GM18858 (cell line): ENCODE measurements at regions not wholly inside any gene's neighbourhood (a gene's known extent, or its start where the extent isn't known, plus 50 kb on each side); places are given as distances from the start of the nearest gene placed in this dataset.
A peak's percentile ranks its signal among the peaks of the same experiment; 100 is the strongest.

ENCODE experiments used
- ATAC-seq: cut with Tn5 transposase; IDR thresholded peaks from one replicate; pipeline ENCODE4 v1.9.1; 2021; ENCODE audit not compliant: unreplicated experiment

GRCh38 chr7:19455623-19456022, 253.2 kb downstream of the POLR1F start:
- ATAC-seq: no peak

GRCh38 chr7:19448091-19448490, 260.7 kb downstream of the POLR1F start:
- no peak for ATAC-seq

GRCh38 chr7:19442016-19442785, 266.6 kb downstream of the POLR1F start:
- no peak for ATAC-seq

GRCh38 chr7:19439517-19439916, 269.3 kb downstream of the POLR1F start:
- ATAC-seq: no peak

- ATAC-seq: no peak
These were observed 271.4 kb downstream of the POLR1F start for GRCh38 chr7:19437446-19437845.

- ATAC-seq: no peak
These were observed 280.9 kb downstream of the POLR1F start for GRCh38 chr7:19427944-19428343.

- ATAC-seq: no peak
These were observed 276.6 kb upstream of the FERD3L start for GRCh38 chr7:19421861-19422260.

GRCh38 chr7:19417231-19417630, 272.0 kb upstream of the FERD3L start:
- ATAC-seq: no peak

GRCh38 chr7:19415123-19415522, 269.9 kb upstream of the FERD3L start:
- ATAC-seq: no peak

GRCh38 chr7:19413443-19413965, 268.3 kb upstream of the FERD3L start:
- no peak for ATAC-seq

- no peak for ATAC-seq
These were observed 265.5 kb upstream of the FERD3L start for GRCh38 chr7:19410691-19411090.

GRCh38 chr7:19410106-19410505, 264.9 kb upstream of the FERD3L start:
- no peak for ATAC-seq

GRCh38 chr7:19408706-19409220, 263.5 kb upstream of the FERD3L start:
- no peak for ATAC-seq

GRCh38 chr7:19407270-19407669, 262.0 kb upstream of the FERD3L start:
- no peak for ATAC-seq

- no peak for ATAC-seq
These were observed 260.3 kb upstream of the FERD3L start for GRCh38 chr7:19405541-19405940.

- ATAC-seq: no peak
These were observed 259.7 kb upstream of the FERD3L start for GRCh38 chr7:19404912-19405329.

GRCh38 chr7:19403691-19404090, 258.5 kb upstream of the FERD3L start:
- ATAC-seq: no peak

GRCh38 chr7:19401461-19401860, 256.2 kb upstream of the FERD3L start:
- no peak for ATAC-seq

GRCh38 chr7:19400758-19401254, 255.6 kb upstream of the FERD3L start:
- ATAC-seq: no peak

GRCh38 chr7:19397911-19398310, 252.7 kb upstream of the FERD3L start:
- ATAC-seq: peak; percentile 93

- no peak for ATAC-seq
These were observed 247.0 kb upstream of the FERD3L start for GRCh38 chr7:19392246-19392645.

- no peak for ATAC-seq
These were observed 245.6 kb upstream of the FERD3L start for GRCh38 chr7:19390795-19391194.
